ENCODE measurements at regions not wholly inside any gene's neighbourhood (a gene's known extent, or its start where the extent isn't known, plus 50 kb on each side); places are given as distances from the start of the nearest gene placed in this dataset.

GRCh38 chr6:97658090-97658489 is 375.1 kb upstream of the MMS22L start:
- Histone ChIP-seq H3K4me3 (ENCODE audit: low read depth, low read length) (no peak overlapping the region), H3K9me3 (no peaks in the 10 kb centered on the region), H3K27me3 (no peaks in the 10 kb centered on the region), H3K36me3 (no peaks in the 10 kb centered on the region), H3K4me1 (peaks cover 25% of the 10 kb centered on the region)
- TF ChIP-seq CTCF (IDR thresholded peaks at IDR 0.05; ENCODE audit: low read depth, low read length): no peak
- DNase-seq: no peak

GRCh38 chr6:97663252-97663651 is 380.2 kb upstream of the MMS22L start:
- no peaks in the 10 kb centered on the region for H3K36me3 ChIP-seq
- no peaks in the 10 kb centered on the region for H3K27me3 ChIP-seq
- peaks cover 8% of the 10 kb centered on the region for H3K4me1 ChIP-seq
- no peak for TF ChIP-seq CTCF (IDR thresholded peaks at IDR 0.05; ENCODE audit: low read depth, low read length)
- DNase-seq: no peak
- H3K9me3 ChIP-seq: no peaks in the 10 kb centered on the region
- no peak overlapping the region for H3K4me3 ChIP-seq (ENCODE audit: low read depth, low read length)

GRCh38 chr6:97665446-97665845 is 382.4 kb upstream of the MMS22L start:
- H3K36me3 ChIP-seq: no peaks in the 10 kb centered on the region
- no peaks in the 10 kb centered on the region for H3K27me3 ChIP-seq
- no peak for TF ChIP-seq CTCF (IDR thresholded peaks at IDR 0.05; ENCODE audit: low read depth, low read length)
- H3K4me1 ChIP-seq: peaks cover 5% of the 10 kb centered on the region; the same call in 1 of the 2 replicates
- H3K4me3 ChIP-seq (ENCODE audit: low read depth, low read length): no peak overlapping the region
- no peak for DNase-seq
- no peaks in the 10 kb centered on the region for H3K9me3 ChIP-seq

- Histone ChIP-seq H3K4me1 (peaks cover 9% of the 10 kb centered on the region; the same call in 1 of the 2 replicates), H3K4me3 (ENCODE audit: low read depth, low read length) (no peak overlapping the region), H3K9me3 (no peaks in the 10 kb centered on the region), H3K36me3 (no peaks in the 10 kb centered on the region), H3K27me3 (no peaks in the 10 kb centered on the region)
- TF ChIP-seq CTCF (IDR thresholded peaks at IDR 0.05; ENCODE audit: low read depth, low read length): no peak
- no peak for DNase-seq
These were observed 383.9 kb upstream of the MMS22L start for GRCh38 chr6:97666889-97667288.

- Histone ChIP-seq H3K4me1 (peaks cover 19% of the 10 kb centered on the region), H3K27me3 (no peaks in the 10 kb centered on the region), H3K4me3 (ENCODE audit: low read depth, low read length) (peak overlapping the region; percentile 57), H3K9me3 (no peaks in the 10 kb centered on the region), H3K36me3 (no peaks in the 10 kb centered on the region)
- TF ChIP-seq CTCF (IDR thresholded peaks at IDR 0.05; ENCODE audit: low read depth, low read length): no peak
- DNase-seq: peak; percentile 45
These were observed 385.7 kb upstream of the MMS22L start for GRCh38 chr6:97668716-97669115.

- no peak for TF ChIP-seq CTCF (IDR thresholded peaks at IDR 0.05; ENCODE audit: low read depth, low read length)
- DNase-seq: peak; percentile 87
These were observed 386.4 kb upstream of the MMS22L start for GRCh38 chr6:97669191-97670031.

More at GRCh38 chr6:97669191-97670031, 386.4 kb upstream of the MMS22L start:
- H3K4me3 ChIP-seq (ENCODE audit: low read depth, low read length): peak overlapping the region; percentile 57
- peaks cover 19% of the 10 kb centered on the region for H3K4me1 ChIP-seq
- no peaks in the 10 kb centered on the region for H3K9me3 ChIP-seq
- no peaks in the 10 kb centered on the region for H3K27me3 ChIP-seq
- no peaks in the 10 kb centered on the region for H3K36me3 ChIP-seq
